Prostate gland (tissue), 2 donors: ENCODE measurements at regions not wholly inside any gene's neighbourhood (a gene's known extent, or its start where the extent isn't known, plus 50 kb on each side); places are given as distances from the start of the nearest gene placed in this dataset.

Experiments used
- POLR2A ChIP-seq: fragments of 450-650 bp; IDR thresholded peaks from one replicate; pipeline ENCODE4 v1.6.1; 2016; ENCODE audit warnings: antibody characterized with exemption, mild to moderate bottlenecking
- TF ChIP-seq, protein P1 (sequence below), 4 experiments: fragments of 200-600 bp in 2 of 4; fragments of 450-650 bp in 2 of 4; sonication (generic) in 2 of 4; IDR thresholded peaks; 1 replicate in 3 of 4; 2 replicates in 1 of 4; pipeline ENCODE4 v1.5.1; 2016 to 2019; ENCODE audit warnings: antibody characterized with exemption in 4 of 4, mild to moderate bottlenecking in 2 of 4, moderate library complexity in 2 of 4

DNA sequence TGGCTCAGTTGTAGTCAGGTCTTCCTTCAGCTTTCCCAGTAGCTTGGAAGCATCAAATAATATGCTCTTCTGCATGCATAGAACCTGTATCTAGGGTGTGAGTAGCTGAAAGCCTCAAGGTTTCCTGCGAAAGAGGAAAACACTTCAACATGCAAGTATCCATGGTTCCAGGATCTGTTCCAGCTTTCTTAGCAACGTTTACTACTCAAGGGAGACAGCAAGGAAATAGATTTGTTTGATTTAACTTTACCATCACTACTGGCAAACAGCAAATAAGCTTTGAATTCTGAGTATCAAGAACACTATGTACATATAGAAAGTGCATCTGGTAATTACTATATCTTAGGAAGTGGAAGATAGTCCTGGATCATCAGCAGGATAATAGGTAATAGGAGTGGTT is 341.0 kb downstream of the PRR16 start:
- TF ChIP-seq, protein P1, sequence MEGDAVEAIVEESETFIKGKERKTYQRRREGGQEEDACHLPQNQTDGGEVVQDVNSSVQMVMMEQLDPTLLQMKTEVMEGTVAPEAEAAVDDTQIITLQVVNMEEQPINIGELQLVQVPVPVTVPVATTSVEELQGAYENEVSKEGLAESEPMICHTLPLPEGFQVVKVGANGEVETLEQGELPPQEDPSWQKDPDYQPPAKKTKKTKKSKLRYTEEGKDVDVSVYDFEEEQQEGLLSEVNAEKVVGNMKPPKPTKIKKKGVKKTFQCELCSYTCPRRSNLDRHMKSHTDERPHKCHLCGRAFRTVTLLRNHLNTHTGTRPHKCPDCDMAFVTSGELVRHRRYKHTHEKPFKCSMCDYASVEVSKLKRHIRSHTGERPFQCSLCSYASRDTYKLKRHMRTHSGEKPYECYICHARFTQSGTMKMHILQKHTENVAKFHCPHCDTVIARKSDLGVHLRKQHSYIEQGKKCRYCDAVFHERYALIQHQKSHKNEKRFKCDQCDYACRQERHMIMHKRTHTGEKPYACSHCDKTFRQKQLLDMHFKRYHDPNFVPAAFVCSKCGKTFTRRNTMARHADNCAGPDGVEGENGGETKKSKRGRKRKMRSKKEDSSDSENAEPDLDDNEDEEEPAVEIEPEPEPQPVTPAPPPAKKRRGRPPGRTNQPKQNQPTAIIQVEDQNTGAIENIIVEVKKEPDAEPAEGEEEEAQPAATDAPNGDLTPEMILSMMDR (IDR thresholded peaks at IDR 0.05), result no peak
- no peak for TF ChIP-seq POLR2A
